ENCODE measurements at regions not wholly inside any gene's neighbourhood (a gene's known extent, or its start where the extent isn't known, plus 50 kb on each side); places are given as distances from the start of the nearest gene placed in this dataset.
"Not testable (repeated sequence)": the region's sequence is repeated elsewhere in the genome, so short reads cannot be mapped to it uniquely, and the experiment has no call there.

DNA sequence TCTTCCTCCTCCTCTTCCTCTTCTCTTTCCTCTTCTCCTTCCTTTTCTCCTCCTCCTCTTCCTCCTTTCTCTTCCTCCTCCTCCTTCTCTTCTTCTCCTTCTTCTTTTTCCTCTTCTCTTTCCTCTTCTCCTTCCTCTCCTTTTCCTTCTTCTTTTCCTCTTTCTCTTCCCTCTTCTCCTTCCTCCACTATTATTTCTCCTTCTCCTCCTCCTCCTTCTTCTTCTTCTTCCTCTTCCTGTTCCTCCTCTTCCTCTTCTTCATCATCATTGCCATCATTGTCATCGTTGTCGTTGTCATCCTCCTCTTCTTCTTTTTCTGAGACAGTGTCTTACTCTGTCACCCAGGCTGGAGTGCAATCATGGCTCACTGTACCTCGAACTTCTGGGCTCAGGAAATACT lies 256.3 kb upstream of the SOX4 start:
- Histone ChIP-seq H3K27ac (replicated peaks) (no peak overlapping the region), H3K4me3 (replicated peaks; ENCODE audit: insufficient read depth, low read length) (no peak overlapping the region), H3K27me3 (ENCODE audit: insufficient read depth, poor library complexity, severe bottlenecking) (no peaks in the 10 kb centered on the region)
- DNase-seq (ENCODE audit: low read depth in 1 of 2, low spot score in 1 of 2) = no peak
- TF ChIP-seq, protein P1, sequence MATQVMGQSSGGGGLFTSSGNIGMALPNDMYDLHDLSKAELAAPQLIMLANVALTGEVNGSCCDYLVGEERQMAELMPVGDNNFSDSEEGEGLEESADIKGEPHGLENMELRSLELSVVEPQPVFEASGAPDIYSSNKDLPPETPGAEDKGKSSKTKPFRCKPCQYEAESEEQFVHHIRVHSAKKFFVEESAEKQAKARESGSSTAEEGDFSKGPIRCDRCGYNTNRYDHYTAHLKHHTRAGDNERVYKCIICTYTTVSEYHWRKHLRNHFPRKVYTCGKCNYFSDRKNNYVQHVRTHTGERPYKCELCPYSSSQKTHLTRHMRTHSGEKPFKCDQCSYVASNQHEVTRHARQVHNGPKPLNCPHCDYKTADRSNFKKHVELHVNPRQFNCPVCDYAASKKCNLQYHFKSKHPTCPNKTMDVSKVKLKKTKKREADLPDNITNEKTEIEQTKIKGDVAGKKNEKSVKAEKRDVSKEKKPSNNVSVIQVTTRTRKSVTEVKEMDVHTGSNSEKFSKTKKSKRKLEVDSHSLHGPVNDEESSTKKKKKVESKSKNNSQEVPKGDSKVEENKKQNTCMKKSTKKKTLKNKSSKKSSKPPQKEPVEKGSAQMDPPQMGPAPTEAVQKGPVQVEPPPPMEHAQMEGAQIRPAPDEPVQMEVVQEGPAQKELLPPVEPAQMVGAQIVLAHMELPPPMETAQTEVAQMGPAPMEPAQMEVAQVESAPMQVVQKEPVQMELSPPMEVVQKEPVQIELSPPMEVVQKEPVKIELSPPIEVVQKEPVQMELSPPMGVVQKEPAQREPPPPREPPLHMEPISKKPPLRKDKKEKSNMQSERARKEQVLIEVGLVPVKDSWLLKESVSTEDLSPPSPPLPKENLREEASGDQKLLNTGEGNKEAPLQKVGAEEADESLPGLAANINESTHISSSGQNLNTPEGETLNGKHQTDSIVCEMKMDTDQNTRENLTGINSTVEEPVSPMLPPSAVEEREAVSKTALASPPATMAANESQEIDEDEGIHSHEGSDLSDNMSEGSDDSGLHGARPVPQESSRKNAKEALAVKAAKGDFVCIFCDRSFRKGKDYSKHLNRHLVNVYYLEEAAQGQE (IDR thresholded peaks at IDR 0.05; ENCODE audit: insufficient replicate concordance, low read depth) = no peak
- TF ChIP-seq SPI1 (IDR thresholded peaks at IDR 0.05; ENCODE audit: borderline replicate concordance, low read depth) (no peak), GABPA (IDR thresholded peaks at IDR 0.05; ENCODE audit: low read depth) (no peak), POLR2AphosphoS5 (IDR thresholded peaks at IDR 0.05; ENCODE audit: low read depth) (no peak)
- TF ChIP-seq, protein P2, sequence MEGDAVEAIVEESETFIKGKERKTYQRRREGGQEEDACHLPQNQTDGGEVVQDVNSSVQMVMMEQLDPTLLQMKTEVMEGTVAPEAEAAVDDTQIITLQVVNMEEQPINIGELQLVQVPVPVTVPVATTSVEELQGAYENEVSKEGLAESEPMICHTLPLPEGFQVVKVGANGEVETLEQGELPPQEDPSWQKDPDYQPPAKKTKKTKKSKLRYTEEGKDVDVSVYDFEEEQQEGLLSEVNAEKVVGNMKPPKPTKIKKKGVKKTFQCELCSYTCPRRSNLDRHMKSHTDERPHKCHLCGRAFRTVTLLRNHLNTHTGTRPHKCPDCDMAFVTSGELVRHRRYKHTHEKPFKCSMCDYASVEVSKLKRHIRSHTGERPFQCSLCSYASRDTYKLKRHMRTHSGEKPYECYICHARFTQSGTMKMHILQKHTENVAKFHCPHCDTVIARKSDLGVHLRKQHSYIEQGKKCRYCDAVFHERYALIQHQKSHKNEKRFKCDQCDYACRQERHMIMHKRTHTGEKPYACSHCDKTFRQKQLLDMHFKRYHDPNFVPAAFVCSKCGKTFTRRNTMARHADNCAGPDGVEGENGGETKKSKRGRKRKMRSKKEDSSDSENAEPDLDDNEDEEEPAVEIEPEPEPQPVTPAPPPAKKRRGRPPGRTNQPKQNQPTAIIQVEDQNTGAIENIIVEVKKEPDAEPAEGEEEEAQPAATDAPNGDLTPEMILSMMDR (IDR thresholded peaks at IDR 0.05; ENCODE audit: insufficient read depth, low read length) = no peak

DNA sequence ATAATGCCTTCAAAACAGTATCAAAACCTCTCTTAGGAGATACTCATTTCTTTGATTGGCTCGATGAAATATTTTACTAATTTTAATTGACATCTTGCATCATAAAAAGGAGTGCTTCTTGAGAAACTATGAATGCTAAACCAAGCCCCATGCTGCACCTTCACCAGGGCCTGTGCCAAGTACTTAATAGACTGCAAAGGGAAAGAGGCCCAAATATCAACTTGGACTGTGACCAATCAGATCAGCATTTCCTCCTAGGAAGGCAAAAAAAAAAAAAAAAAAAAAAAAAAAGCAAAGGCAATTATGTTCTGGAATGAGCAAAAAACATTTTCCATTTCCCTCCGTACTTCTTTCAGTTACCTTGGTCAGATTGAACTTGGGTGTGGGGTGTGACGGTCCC lies 253.0 kb upstream of the SOX4 start:
- Histone ChIP-seq H3K4me3 (replicated peaks; ENCODE audit: insufficient read depth, low read length) (no peak overlapping the region), H3K27ac (replicated peaks) (no peak overlapping the region), H3K27me3 (ENCODE audit: insufficient read depth, poor library complexity, severe bottlenecking) (no peaks in the 10 kb centered on the region)
- TF ChIP-seq, protein P2 (IDR thresholded peaks at IDR 0.05; ENCODE audit: insufficient read depth, low read length) = no peak
- no peak for TF ChIP-seq POLR2AphosphoS5 (IDR thresholded peaks at IDR 0.05; ENCODE audit: low read depth)
- DNase-seq (ENCODE audit: low read depth in 1 of 2, low spot score in 1 of 2) = no peak

DNA sequence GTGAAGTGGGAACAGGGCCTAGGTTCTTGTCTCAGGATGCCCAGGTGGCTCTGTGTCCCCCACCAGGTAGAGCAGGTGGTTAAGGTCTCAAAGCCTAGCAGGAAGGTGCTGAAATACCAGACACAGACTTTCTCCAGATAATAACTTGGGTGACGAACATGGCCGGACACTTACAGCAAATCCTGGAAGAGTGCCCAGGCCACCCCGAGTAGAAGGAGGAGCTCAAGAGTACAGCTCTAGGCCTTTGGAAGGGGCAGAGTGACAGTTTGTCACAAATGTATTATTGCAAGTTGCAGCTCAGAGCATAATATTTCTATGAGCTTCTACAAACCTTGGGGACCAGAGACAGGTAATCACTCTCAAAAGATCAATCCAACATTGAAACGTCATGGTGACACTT lies 251.6 kb upstream of the SOX4 start:
- TF ChIP-seq, protein P2 (IDR thresholded peaks at IDR 0.05; ENCODE audit: insufficient read depth, low read length) = no peak
- TF ChIP-seq, protein P1 (IDR thresholded peaks at IDR 0.05; ENCODE audit: insufficient replicate concordance, low read depth) = no peak
- TF ChIP-seq POLR2AphosphoS5 (IDR thresholded peaks at IDR 0.05; ENCODE audit: low read depth) (no peak), GABPA (IDR thresholded peaks at IDR 0.05; ENCODE audit: low read depth) (no peak), SPI1 (IDR thresholded peaks at IDR 0.05; ENCODE audit: borderline replicate concordance, low read depth) (no peak)
- Histone ChIP-seq H3K4me3 (replicated peaks; ENCODE audit: insufficient read depth, low read length) (no peak overlapping the region), H3K27me3 (ENCODE audit: insufficient read depth, poor library complexity, severe bottlenecking) (no peaks in the 10 kb centered on the region), H3K27ac (replicated peaks) (no peak overlapping the region)
- no peak for DNase-seq (ENCODE audit: low read depth in 1 of 2, low spot score in 1 of 2)

DNA sequence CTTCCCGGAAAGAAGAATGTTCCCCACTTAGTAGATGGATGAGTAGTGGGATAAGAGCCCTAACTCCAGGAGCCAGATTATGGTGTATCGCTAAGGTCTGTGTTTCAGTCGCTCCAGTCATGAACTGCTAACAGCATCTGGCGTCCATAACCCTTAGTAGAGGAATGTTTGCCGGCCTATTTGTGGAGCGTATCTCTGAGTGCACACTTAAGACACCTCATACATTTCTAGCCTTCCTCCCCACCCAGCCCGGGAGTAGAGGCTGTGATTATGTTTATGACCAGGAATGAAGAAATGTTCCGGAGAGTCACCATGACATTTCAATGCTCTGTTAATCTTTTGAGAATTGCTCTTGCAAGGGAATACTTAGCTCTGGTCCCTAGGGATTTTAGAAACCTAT lies 251.1 kb upstream of the SOX4 start:
- TF ChIP-seq POLR2AphosphoS5 (IDR thresholded peaks at IDR 0.05; ENCODE audit: low read depth) = no peak
- TF ChIP-seq GABPA (IDR thresholded peaks at IDR 0.05; ENCODE audit: low read depth) = no peak
- TF ChIP-seq SPI1 (IDR thresholded peaks at IDR 0.05; ENCODE audit: borderline replicate concordance, low read depth) = no peak
- TF ChIP-seq, protein P1 (IDR thresholded peaks at IDR 0.05; ENCODE audit: insufficient replicate concordance, low read depth) = no peak
- TF ChIP-seq, protein P2 (IDR thresholded peaks at IDR 0.05; ENCODE audit: insufficient read depth, low read length) = no peak
- no peak overlapping the region for H3K27ac ChIP-seq (replicated peaks)
- no peaks in the 10 kb centered on the region for H3K27me3 ChIP-seq (ENCODE audit: insufficient read depth, poor library complexity, severe bottlenecking)
- no peak for DNase-seq (ENCODE audit: low read depth in 1 of 2, low spot score in 1 of 2)
- no peak overlapping the region for H3K4me3 ChIP-seq (replicated peaks; ENCODE audit: insufficient read depth, low read length)

DNA sequence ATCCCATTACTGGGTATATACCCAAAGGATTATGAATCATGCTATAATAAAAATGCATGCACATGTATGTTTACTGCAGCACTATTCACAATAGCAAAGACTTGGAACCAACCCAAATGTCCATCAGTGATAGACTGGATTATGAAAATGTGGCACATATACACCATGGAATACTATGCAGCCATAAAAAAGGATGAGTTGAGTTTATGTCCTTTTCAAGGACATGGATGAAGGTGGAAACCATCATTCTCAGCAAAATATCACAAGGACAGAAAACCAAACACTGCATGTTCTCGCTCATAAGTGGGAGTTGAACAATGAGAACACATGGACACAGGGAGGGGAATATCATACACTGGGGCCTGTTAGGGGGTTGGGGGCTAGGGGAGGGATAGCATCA lies 247.8 kb upstream of the SOX4 start:
- not testable (repeated sequence) for H3K27ac ChIP-seq (replicated peaks); H3K4me3 ChIP-seq (replicated peaks; ENCODE audit: insufficient read depth, low read length); H3K27me3 ChIP-seq (ENCODE audit: insufficient read depth, poor library complexity, severe bottlenecking); DNase-seq (ENCODE audit: low read depth in 1 of 2, low spot score in 1 of 2)

All from HL-60 (cell line).